ENCODE measurements at regions not wholly inside any gene's neighbourhood (a gene's known extent, or its start where the extent isn't known, plus 50 kb on each side); places are given as distances from the start of the nearest gene placed in this dataset.

DNA sequence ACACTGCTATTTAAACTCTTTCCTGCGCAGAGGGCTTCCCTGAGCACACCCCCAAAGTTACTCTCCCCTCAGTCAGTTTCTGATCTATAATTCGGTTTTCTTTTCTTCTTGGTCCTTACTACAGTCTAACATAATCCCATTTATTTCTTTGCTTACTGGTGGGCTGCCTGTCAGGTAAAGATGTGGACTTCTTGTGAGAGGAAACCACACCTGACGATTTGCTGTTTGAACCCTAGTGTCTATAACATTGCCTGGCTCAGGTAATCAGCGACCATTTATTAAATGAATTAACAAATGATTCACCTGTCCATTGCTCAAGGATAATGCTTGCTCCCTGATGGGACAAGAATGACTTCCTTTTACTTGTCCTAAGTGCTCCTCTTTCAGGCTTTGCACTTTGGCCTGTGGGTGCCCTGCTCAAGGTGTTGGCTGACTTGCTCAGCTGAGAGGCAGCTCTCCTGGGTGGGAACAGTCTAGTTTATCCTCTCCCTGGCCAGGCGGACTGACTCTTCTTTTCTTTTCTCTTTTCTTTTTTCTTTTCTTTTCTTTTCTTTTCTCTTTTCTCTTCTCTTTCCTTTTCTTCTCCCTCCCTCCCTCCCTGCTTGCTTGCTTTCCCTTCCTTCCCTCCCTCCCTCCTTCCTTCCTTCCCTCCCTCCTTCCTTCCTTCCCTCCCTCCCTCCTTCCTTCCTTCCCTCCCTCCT lies 233.1 kb downstream of the BCAS1 start:
- no peak for DNase-seq (ENCODE audit: low read depth in 2 of 2)

DNA sequence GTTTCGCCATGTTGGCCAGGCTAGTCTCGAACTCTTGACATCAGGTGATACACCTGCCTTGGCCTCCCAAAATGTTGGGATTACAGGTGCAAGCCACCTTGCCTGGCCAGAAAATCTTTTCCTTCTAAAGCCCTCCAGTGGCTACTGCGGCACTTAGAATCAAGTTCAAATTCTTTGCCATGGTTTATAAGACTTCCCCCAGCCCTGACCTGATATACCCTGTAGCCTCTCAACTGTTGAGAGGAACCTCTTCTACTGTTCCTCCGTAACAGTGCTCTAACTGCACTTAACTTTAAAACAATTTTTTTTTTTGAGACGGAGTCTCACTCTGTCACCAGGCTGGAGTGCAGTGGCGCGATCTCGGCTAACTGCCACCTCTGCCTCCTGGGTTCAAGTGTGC lies 235.6 kb downstream of the BCAS1 start:
- no peak for DNase-seq (ENCODE audit: low read depth in 2 of 2)

DNA sequence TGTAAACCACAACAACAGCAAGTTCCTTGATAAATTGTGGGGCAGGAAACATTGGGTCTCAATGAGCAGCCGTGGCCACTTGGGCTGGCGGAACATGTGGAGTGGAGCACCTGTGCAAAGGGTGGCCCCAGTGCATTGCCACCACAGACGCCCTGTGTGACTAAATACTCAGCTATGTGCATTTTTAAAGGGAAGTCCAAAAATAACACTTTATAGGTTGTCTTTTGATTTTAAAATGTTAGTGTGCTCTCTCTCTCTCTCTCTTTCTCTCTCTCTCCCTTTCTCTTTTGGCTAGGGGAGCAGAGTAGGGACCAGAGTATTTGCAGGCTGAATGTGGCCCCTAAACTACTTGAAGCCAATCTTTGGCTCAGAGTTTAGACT lies 236.3 kb downstream of the BCAS1 start:
- DNase-seq (ENCODE audit: low read depth in 2 of 2) = no peak

DNA sequence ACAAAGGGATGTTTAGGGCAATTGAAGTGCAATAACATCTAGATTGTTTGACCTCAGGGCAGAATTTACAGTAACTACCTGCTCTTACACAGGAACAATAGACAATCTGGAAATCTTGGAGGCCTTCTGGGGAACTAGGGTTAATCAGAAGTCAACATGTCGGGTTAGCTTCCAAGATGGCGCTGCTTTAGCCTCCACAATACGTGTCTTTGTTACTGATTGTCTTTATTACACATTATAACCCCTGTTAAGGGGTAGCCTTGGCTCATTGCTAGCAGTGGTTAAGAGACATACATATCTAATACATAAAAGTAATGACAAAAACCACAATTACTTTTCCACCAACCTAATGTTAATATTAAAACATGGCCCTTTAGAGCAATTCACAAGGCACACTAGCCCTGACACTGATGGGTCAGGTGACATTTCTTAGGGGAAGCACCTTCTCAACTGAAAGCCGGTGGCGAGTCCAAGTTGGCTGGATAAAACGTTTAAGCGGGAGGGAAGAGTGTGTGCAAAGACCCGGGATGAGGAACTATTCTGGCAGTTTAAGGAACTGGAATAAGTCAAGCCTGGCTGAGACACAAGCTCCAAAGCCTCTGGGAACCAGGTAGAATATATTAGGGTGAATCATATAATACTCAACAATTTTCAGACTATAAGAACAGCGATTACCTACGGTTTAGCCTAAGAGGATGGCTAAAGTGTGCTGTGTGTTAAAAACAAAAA lies 236.9 kb downstream of the BCAS1 start:
- no peak for DNase-seq (ENCODE audit: low read depth in 2 of 2)

DNA sequence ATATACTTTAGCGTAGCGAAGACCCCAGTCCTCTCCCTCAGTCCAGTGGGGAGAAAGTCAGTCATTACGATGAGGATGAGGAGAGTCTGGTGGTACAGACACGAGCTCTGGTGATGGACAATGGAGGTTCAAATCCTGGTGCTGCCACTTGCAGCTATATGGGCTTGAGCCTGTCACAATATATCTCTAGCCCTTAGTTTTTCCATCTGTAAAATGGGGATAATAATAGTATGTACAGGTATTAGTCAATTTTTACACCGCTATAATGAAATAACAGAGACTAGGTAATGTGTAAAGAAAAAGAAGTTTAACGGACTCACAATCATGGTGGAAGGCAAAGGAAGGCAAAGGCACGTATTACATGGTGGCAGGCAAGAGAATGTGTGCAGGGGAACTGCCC lies 237.9 kb downstream of the BCAS1 start:
- no peak for DNase-seq (ENCODE audit: low read depth in 2 of 2)

DNA sequence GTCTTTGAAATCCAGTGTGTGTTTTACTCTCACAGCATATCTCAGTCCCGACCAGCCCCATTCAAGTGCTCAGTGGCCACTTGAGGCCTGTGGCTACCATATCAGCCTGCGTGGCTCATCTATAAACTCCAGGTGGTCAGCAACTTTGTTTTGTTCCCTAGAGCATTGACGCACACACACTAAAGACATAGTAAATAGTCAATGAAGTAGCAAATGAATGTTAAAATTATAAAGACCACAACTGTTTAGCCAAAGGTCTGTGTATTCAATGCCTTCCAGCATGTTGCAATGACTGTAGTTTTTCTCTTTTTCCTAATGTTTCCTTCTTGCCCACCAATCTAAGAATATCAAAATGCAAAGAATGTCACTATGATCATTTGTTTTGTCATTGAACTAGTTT lies 238.2 kb upstream of the ZNF217 start:
- no peak for DNase-seq (ENCODE audit: low read depth in 2 of 2)

DNA sequence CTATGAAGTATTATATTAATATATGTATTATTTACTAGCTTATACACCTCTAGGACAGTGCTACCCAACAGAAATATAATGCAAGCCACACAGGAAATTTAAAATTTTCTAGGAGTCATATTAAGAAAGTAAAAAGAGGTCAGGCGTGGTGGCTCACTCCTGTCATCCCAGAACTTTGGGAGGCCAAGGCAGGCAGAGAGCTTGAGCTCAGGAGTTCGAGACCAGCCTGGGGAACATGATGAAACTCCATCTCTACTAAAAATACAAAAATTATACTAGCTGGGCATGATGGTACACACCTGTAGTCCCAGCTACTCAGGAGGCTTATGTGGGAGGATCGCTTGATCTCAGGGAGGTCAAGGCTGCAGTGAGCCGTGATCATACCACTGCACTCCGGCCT lies 237.6 kb upstream of the ZNF217 start:
- DNase-seq (ENCODE audit: low read depth in 2 of 2) = no peak

DNA sequence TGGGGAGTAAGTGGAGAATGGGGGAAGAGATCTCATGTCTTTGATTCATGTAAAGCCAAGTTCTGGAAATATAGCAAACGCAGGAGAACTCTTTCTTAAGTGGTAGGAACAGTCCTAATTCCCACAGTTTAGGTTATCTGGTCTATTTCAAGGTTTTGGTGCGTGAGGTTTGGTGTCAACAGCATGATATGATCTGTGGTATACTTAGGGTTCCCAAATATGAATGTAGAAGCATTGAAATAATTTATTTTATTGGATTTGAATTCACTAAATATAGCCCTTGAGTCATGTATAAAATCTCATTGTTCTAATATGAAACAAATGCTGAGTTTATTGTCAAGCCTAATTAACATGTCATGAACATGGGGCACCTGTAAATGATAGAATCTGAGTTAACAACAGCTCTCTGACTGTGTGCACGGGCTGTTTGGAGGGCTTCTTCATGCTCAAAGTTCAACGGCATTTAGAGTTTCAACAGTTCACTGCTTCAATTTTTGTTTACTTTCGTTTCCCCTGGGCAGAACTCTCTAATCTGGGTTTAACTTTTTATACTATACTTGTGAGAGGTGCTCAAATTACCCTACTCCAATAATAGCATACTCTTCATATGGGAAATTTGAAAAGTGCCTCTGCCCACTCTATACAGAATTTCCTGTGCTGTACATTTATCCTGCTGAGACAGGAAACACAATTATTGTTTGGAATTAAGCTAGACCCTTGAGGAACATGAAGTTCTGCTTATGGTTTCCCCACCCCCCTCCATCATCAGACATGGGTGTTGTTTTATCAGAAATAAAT lies 236.3 kb upstream of the ZNF217 start:
- DNase-seq (ENCODE audit: low read depth in 2 of 2) = no peak

DNA sequence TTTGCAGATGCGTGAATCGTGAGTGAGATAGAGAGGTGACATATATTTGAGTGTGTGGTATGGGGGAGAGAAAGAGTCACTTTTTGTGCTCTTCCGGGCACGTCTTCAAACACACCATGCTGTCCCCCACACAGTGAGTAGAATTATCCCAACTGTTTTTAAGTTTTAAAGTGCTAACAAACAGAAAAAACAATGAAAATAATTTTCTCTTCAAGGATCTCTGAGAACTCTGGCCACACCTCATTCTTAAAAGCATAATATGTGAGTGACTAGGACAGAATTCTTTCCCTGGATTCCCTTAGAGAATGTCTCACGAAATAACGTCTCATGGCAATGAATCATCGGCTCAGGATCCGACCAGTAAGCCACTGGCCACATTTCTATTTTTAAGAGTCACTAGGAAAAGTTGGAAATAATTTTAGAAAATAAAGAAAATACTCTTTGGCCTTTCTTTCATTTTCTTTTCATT lies 235.7 kb upstream of the ZNF217 start:
- no peak for DNase-seq (ENCODE audit: low read depth in 2 of 2)

DNA sequence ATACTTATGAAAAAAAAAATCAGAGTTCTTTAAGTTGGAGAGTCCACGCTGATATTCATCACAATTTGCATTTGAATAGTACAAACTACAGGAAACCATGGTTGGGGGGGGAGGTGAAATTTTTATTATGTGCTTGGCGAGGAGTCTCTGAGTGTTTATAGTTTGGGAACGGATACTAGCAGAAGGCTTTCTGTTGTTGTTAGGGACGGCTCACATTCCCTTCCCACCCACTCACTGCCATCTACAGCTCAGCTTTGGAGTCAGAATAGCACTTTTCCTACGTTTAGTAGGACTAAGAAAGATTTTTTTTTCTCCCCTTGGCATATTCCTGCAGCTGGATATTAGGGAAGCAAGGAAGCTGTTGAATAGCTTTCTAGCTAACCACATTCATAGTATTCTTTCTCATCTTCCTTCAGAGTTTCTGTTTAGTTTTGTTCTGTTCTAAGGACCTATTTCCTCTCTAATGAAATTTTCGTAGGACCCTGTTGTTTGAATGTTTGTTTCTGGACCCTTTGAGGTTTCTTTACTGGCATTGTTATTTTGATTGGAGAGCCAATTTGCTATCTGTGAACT lies 235.1 kb upstream of the ZNF217 start:
- no peak for DNase-seq (ENCODE audit: low read depth in 2 of 2)

DNA sequence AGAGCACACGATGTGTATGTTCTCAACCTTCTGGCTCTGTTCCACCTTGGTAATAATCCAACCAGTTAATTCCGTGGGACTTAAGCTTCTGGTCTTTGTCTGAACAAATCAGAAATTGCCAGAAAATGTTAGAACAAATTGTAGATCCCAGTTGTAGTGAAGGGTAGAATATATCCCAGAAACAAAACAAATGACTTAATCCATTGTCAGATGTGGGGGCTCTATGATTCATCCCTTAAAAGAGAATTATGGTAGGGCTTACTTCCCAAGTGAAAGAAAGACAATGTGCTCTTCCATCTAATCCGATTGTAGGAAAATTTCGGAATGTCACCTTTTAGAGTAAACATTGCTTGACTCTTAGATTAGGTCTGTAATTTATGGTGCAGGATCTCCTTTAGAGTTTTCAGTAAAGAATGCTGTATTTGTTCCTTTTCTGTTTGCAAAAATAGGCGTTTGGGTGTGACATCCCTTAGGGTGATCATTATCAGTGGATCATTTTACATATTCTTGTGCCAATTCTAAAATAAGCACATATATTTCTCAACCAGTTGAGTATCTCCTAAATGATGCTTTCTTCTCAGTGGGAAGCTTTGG lies 234.5 kb upstream of the ZNF217 start:
- DNase-seq (ENCODE audit: low read depth in 2 of 2) = no peak

DNA sequence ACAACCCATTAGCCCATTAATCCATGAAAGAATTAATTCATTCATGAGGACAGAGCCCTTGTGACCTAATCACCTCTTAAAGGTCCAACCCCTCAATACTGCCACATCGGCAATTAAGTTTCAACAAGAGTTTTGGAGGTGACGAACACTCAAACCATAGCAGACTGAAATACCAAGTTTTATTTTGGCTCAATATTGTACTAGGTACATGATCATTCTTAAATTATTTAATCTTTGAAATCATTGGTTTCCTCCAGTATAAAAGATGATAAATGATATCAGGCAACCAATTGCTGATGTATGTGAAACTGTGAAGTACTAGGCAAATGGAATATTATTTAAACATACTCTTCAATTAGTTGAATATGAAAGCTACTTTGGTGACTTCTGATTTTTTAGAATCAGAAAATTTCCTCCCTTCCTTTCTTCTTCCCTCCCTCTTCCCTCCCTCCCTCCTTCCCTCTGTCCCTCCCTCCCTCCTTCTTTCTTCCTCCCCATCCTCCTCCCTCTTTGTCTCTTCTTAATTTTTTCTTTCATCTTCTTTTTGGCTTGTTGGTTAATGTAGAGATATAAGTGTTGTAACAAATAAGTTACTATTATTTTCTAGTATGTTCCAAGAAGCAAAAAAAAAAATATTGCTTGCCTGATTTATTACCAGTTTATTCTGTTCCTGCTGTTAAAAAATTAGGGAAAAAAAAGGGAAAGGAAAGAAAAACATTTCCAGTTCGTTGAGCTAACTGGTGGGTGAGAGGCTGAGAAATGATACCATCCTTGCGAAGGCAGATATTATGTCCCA lies 233.9 kb upstream of the ZNF217 start:
- DNase-seq (ENCODE audit: low read depth in 2 of 2) = no peak

DNA sequence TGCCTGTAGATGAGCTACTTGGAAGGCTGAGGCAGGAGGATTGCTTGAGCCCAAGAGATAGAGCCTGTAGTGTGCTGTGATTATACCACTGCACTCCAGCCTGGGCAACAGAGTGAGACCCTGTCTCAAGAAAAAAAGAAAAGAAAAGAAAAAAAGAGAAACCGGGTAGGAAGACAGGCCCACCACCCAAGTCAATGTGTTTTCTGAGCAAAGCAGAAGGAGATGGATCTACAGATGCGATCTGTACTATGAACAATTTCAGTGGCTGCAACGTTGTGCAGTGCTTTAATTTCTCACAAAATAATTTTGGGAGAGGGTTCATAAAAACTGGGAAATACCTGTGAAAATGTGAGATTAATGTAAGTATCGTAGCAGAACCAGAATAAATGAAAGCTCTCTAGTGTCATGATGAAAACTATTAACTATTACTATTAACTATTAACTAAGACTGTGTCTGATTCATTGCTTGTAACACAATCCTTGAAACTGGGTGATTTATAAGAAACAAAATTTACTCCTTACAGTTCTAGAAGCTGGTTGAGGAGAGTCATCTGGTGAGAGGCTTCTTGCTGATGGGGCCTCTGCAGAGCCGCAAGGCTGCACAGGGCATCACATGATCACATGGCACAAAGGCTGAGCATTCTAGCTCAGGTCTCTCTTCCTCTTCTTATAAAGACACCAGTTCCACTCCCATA lies 233.1 kb upstream of the ZNF217 start:
- DNase-seq (ENCODE audit: low read depth in 2 of 2) = no peak

DNA sequence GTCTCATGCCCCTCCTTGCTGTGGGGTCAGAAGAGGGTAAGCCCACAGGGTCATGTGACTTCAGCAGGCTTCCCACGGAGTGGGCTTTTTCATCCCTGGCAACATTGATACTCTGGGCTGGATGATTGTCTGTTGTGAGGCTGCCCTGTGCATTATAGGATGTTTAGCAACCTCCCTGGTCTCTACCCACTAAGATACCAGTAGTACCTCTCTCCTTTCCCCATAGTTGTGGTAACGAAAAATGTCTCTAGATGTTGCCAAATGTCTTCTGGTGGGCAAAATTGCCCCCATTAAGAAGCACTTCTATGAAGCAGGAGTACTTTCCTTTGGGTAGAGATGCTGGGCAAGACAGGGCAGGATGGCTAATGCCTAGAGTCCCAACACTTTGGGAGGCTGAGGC lies 232.5 kb upstream of the ZNF217 start:
- DNase-seq (ENCODE audit: low read depth in 2 of 2) = no peak

DNA sequence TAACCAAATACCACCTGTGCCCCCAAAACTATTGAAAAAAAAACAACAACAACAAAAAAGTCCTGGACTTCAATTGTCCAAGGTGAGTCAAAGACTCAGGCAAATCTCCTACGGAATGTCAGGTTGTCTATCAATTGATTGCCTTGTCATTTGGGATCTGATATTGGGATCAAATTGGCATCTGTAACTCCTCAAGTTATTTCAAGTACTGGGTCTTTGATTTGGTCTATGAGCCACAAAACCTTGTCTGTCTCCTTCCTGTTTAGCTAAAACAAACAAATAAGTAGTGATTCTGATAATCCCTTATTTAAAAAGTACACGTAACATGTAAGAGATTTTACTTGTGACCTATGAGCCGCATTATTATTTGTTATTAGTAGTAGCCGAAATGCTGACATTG lies 231.6 kb upstream of the ZNF217 start:
- no peak for DNase-seq (ENCODE audit: low read depth in 2 of 2)

DNA sequence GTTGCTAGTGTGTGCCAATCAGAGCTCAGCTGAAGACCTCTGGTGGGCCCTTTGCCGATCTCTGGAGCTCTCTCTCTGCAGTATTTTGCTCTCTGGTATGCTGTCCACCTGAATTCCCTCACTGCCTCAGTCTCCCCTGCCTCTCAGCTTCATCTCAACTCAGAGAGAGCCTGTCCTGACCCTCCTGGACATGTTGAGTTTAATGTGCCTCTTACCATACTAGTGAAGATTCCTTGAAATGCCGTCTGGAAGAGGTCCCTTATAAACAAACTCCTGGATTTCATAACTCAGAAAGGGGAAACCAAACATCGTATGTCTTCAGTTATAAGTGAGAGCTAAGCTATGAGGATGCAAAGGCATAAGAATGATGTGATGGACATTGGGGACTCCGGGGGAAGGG lies 231.1 kb upstream of the ZNF217 start:
- no peak for DNase-seq (ENCODE audit: low read depth in 2 of 2)

DNA sequence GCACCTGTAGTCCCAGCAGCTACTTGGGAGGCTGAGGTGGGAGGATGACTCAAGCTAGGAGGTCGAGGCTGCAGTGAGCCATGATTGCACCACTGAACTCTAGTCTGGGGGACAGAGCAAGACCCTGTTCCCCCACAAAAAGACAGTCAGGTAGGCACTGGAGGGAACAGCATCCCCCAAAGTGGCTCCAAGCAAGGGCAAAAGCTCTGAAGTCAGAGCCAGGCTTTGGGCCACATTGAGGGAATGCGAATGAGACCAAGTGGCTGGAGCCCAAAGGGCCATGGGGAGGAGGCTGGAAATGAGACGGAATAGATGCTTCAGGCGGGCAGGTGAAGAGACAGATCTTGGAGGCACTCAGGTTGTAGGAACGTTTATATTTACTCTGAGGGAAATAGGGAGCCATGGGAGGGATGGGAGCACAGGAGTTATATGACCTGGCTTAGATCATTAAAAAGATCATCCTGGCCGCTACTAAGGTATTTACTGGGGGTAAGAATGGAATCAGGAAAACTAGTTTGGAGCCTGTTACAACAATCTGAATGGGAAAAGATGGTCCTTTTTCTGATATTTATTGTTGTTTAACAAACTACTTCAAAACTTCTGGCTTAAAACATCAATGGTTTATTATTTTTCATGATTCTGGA lies 229.6 kb upstream of the ZNF217 start:
- no peak for DNase-seq (ENCODE audit: low read depth in 2 of 2)

DNA sequence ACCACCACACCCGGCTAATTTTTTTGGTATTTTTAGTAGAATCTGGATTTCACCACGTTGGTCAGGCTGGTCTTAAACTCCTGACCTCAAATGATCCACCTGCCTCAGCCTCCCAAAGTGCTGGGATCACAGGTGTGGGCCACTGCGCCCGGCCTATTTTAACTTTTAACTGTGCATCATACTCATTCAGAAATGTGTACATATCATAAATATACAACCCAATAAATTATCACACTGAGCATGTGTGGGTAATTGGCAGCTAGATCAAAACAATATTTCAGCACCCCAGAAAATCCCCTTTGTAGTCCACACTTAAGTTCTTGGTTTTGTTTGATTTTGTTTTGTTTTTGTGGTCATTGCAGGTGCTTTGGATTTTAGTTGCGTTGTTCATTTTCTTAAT lies 228.9 kb upstream of the ZNF217 start:
- no peak for DNase-seq (ENCODE audit: low read depth in 2 of 2)

DNA sequence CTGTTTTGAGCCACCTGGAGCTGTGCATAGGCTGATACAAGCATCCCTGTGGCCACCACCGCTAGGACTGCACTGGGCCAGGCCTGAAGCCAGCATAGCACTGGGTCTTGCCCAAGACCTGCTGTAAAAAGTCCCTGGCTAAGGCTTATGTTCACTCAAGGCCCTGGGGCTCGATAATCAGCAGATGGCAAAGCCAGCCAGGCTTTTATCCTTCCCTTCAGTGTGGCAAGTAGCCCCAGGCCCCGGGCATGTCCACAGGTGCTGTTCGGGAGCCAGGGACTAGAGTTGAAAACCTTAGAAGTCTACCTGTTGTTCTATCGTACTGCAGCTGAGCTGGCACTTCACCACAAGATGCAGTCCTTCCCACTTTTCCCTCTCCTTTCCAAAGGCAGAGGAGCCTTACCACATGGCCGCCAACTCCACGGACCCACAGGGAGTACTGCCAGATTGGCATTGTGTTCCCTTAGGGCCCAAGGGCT lies 226.4 kb upstream of the ZNF217 start:
- no peak for DNase-seq (ENCODE audit: low read depth in 2 of 2)
